Renal cortical epithelial cell (primary cell): ENCODE measurements at regions not wholly inside any gene's neighbourhood (a gene's known extent, or its start where the extent isn't known, plus 50 kb on each side); places are given as distances from the start of the nearest gene placed in this dataset.
A peak's percentile ranks its signal among the peaks of the same experiment; 100 is the strongest.

ENCODE experiments used
- DNase-seq: peaks from one replicate; pipeline ENCODE4 v3.0.0-alpha.2; 2011; ENCODE audit warnings: low read depth

DNA sequence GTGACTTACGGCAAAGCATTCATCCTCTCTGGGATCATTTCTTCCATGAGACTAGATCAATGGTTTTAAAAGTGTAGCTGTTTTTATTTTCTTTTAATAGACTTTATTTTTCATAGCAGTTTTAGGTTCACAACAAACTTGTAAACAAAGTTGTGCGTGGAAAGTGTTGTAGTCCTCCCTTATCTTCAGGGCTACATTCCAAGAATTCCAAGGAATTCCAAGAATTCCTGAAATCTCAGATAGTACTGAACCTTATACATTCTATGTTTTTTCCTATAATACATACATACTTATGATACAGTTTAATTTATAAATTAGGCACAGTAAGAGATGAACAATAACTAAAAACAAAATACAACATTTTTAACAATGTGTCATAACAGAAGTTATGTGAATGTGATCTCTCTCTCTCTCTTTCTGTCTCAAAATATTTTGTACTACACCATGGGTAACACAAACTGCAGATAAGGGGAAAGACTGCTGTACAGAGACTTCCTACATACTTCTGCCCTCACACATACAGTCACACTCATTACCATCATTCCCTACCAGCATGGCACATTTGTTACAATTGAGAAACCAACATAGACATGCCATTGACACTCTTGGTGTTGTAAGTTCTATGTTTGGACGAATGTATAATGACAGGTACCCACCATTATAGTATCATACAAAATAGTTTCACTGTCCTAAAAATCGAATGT, 1933.2 kb upstream of the WWC1 start:
- no peak for DNase-seq

DNA sequence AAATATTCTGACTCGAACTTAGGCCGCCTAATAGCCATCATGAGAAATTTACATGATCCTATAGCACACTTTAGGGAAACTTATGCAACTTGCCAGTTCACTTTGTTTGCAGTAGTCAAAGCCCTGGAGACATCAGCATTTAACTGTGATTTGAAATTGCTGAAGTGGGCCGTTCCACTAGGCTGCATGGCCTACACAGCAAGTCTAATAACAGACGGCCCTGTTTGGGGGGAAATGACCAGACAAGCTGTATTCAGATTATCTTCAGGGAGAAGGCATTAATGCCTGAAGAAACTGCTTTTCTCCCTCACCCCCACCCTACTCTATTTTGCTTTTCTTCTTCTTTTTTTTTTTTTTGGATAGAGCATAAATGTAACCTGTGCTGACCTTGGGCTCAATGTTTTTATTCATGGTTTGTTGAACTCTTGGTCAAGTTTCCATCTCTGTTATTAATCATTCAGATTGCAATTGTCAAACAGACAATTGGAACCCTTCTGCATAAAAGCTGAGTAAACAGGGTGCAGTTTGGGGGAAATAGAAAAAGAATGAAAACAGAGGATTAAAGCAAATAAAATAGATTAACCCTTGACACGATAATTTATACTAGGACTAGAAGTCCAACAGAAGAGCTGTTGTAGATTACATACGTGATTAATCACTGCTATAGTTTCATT, 1928.2 kb upstream of the WWC1 start:
- no peak for DNase-seq

DNA sequence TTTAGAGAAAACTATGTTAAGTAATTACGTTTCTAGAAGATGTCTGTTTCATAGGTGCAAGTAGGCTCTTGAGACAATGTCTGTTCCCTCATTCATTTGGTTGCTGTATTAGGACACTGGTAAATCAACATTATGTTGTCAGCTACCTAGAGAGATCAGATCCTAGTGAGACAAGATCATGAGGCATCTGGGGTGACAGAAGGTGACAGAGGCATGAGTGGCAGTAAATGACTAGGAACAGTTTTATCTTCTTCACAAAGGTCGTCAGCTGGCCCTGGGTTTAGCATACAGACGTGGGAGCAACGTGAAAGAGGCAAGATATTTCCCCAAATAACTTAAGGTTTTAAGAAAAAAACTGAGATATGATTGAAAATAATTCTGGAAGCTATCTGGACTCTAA, 1926.3 kb upstream of the WWC1 start:
- no peak for DNase-seq

DNA sequence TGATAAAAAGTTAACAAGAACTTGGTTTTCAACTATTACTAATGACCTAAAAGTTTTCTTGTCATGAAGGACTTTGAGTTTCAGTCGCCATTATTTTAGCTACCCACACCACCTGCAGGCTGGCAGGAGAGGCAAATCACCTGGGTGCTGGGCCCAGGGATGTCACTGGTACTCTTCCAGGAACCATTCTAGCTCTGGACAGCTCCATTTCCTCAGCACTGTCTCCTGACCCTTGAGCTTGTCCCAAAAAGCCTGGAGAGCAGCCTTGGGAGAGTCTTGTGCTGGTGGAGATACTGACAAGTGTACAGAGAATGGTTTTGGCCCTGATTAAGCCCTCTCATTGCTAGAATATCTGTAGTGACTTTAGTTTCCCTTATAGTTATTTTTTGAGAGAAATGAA, 1924.1 kb upstream of the WWC1 start:
- DNase-seq, result no peak

DNA sequence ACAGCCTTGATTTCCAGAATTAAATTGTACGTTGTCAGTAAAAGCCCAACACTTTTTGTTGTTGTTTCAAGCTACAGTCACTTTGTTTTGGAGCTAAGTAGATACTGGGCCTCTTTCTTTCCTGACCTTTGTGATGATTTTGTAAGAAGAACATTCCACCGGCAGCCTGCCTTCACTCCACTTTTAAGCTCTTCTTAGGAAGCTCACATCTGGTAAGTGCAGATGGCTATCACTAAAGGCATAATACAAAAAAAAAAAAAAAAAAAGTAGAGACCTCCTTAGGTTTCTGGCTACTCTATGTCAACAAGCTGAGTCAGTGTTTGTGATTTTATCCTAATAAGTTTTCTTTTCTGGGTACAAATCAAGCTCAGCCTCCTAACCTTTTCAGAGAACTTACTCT, 1922.1 kb upstream of the WWC1 start:
- DNase-seq, result no peak

DNA sequence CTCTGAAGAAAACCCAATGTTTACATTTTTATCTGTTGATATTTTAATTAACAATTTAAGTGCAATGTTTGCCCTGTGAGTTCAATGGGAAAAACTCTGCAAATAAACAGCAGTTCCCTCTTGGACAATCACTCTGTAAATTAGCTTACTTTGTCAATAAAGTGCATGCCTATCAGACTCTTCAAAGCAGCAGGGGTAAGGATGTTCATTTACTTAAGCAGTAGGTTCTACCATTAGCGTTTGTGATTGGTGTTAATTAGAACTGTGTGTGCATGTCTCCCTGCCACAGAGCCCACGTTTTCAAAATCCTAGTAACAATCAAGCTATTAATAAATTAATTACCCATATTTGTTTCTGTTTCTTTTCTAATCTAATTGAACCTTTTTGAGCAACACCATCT, 1921.6 kb upstream of the WWC1 start:
- DNase-seq, result no peak

DNA sequence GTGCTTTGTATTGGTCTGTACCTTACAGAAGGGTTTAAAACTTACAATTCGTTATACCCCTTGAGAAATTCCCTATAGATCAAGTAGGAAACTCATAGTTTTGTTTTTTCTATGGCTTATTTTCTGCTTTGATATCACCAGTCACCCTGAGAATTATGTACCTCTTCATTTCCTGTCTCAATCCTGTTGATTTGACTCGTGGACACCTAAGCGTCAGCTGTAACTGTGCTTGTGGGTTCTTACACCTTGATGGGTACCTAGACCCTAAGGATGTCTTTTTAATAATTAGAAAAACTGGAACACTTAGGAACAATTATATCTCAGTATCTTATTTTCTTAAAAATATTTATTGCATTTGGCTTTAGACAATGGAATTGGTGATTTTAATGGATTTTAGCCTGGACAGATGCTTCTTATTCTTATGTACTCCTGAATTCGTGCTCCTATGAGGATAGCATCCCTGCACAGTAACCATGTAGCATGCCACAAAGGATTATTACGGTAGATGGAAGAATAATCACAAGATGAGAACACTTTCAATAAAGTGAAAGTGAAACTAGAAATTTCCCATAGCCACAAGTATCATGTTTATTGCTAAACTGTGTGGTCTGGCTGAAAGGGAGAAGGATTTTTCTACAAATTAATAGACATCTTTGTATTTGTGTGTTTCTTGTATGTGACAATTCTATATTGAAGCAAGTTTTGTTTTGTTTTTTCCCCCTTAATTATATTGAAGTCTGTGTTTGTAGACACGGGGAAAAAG, 1920.3 kb upstream of the WWC1 start:
- peak; percentile 3 for DNase-seq

DNA sequence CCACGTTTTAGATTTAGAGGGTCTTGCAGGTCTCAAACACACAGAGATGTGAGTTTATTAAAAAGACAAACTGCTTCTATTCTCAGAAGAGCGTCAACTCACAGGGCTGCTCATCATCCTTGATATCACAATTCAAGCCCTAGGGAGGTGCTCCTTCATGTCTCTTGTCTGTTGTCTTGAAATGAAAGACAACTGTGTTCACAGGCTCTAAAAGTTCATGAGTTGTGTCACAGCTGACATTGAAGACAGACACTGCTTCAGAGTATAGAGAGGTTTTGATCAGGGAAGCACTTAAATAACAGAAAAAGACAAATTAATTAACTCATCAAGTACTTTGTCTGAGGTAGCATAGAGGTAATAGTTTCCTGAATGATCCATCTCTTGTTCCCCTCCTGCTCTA, 1917.6 kb upstream of the WWC1 start:
- DNase-seq, result no peak

DNA sequence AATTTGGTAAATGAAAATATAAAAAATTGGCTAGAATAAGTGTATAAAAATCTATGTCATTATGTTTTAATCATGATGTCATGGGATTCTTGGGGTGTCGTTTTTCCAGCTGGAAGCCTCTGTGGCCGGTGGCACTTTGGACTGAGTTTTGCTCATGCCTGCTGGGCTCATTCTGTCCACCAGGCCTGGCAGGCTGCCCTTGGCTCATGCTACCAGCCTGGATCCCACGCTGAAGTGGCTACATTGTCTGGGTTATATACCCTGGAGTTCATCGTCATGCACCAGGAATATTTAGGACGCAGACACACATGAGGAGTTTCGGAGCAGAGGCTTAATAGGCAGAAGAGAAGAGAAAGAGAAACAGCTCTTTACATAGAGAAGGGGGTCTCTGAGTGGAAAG, 1913.7 kb upstream of the WWC1 start:
- DNase-seq, result no peak

DNA sequence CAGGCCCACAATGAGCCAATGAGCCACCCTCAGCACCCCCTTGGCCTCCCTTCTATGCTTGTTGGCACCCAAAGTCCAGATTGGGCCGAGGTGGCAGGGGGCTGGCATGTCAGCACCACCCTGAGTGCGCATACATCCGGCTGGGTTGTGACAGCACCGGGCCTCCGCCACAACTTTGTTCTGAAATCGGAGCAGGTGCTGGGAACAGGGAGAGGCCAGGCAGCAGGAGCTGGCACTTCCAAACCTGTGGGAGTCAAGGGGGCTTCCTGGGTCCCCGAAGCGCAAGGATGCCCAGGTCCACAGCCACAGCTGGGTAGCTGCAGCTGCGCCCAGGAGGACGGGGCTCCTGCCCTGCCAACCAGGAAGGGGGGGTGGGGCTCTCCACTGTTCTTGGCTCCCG, 1911.9 kb upstream of the WWC1 start:
- DNase-seq, result no peak

DNA sequence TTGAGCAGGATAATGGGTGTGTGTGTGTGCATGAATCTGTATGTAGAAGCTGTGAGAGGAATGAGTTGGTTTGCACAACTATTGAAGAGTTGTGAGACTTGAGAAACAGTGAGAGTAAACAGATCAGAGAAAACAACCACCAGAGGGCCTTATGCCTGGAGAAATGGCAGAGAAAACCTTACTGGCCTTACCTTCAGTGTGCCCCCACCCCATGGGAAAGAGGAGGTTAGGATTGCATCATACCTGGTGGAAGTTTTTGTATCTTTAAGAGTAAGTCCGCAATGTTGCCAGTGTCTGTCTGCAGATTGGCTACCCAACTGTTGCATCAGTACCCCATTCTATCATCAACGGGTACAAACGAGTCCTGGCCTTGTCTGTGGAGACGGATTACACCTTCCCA, 1909.4 kb upstream of the WWC1 start:
- no peak for DNase-seq

DNA sequence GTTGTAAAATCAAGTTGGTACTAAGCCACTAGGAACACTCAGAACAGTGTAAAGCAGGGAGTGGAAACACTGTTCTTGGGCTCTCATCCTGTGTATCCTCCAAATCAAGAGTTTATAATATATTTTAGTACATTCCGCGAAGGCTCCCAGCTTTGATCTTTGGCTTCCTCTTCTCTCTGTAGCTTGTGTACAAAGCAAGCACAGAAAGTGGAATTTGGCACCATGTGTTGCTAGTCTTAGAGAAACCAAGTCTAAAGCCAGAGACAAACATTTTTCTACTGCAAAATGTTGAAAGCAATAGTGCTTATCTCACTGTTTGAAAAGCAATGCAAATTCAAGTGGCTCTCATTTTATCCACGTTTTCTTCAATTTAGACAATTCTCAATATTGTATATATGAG, 1893.3 kb upstream of the WWC1 start:
- DNase-seq, result no peak

DNA sequence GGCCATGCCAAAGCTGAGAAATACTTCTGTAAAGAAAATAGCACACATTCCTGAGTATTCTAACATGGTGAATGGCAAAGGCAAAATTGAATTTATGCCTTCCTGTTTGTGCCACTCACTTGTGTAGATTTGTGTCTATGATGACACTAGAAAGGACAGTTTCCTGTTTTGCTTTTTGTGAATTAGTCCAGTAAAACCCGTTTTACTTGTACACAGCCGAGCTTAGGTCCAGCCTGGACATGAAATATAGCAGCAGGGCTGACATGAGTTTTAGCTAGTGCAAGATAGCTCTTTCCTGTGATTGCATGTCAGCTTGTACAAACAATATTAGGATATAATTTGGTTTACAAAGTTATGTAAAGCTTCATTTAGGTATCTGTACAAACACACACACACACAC, 1891.7 kb upstream of the WWC1 start:
- no peak for DNase-seq

DNA sequence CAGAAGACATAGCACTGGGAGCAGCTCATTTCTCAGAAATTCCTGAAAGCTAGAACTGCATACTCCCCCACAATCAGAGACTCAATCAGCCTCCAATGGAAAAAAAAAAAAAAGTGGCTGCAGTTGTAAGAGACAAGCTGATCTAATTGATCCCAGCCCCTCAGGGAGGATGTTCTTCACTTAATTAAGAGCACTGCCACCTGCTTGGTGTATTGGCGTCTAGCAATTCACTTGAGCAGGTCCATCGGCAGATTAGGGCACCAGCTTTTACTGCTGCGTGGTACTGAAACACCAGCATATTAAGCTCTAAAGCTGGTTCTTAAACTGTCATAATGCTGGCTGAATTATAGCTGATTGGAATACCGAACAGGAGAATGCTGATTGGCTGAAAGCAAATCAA, 1890.1 kb upstream of the WWC1 start:
- DNase-seq, result no peak

DNA sequence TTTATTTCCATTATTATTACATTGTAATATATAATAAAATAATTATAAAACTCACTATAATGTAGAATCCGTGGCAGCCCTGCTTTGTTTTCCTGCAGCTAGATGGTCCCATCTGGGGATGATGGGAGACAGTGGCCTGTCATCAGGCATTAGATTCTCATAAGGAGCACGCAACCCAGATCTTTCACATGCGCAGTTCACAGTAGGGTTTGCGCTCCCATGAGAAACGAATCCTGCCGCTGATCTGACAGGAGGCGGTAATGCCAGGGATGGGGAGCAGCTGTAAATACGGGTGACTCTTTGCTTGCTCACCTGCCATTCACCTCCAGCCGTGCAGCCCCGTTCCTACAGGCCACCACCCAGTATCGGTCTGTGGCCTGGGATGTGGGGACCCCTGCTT, 1879.3 kb upstream of the WWC1 start:
- no peak for DNase-seq

DNA sequence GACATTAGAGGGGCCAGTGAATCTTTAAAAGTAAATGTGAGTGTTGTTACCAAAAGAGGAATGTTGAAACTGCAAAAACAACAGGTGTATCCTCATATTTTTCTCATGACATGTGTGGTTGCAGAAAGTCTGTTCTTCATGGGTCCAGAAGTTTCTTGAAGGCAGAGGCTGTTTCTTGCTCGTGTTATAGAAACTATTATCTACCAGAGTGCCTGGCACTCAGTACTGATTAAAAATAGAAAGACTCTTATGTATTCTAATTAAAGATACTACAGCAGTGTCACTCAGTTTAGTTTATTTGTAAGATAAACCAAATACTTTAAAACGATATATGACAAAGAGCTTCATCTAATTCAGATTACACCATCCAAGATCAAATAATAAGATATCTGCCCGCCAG, 1864.2 kb upstream of the WWC1 start:
- DNase-seq, result no peak

DNA sequence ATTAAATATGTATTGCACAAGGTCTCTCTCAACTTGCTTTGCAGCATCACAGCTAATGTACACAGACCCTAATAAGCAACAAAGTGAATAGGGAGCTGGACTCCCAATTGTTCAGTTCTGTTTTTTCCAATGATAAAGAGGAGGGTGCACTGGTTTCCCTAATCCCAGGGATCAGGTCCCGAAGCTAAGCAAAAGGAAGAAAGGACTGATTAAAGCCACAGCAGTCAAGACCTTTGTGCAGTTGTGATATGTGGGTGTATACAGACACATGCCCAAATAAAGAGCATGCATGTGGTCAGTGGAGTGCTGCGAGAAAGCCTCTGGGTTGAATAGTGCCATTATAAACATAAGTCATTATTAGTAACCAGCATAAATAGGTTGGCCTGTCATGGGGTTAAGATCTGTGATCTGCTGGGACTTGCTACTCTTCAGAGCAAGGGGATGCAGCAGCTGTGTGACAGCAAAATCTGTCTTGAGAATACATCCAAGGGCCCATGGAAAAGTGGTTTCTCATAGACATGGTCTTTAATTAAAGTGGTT, 1863.1 kb upstream of the WWC1 start:
- DNase-seq, result no peak

DNA sequence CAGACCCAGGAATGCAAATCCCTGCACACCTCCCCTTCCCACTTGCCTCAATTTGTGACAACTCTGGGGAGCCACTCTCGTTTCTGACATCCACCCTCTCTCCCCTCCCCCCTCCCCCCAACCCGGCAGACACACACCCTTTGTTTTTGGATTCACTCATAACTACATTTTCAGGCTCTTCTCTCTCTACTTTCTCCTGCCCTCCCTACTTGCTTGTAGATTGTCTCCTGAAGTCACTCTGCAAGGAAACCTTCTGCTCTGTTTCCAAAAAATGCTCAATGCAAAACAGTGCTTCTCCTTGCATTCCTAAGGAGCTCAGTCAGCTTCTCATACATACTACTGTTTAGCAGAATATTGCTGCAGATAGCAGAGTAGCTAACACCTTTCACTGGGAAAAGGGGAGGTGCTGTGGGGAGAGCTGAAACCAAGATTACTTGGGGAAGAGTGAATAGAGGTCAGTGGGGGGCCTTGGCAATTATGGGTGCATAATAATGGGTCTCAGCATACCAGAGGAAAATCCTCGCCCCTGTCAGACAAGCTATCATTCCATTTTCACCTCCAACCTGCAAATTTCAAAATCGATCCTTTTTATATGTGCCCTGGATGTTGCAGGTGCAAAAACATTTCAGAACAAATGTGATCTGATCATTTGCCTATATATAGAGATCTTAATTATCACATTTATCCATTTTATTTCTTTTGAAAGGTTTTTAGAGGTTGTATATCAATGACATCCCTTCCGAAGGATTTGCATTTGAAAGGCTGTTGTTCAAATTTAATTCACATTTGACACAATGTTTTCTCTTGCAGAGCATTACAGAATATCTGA, 1860.7 kb upstream of the WWC1 start:
- no peak for DNase-seq

DNA sequence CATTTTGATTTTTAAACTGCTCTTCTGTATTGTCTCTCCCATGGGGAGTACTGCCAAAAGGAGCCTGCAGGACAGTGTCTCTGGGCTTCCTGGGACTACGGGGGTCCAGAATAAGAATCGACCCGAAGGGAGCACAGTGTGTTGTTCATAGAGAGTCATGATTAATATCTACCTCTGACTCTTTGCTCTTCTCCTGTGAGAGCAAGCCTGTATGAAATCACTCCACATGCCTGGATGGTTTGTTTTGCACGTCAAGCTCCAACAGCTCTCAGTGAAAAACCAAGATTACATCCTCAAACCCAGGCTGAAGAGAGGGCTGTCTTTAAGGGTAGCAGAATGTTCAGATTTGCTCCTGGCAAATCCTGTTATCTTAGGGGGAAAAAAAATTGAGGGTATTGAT, 1860.0 kb upstream of the WWC1 start:
- no peak for DNase-seq

DNA sequence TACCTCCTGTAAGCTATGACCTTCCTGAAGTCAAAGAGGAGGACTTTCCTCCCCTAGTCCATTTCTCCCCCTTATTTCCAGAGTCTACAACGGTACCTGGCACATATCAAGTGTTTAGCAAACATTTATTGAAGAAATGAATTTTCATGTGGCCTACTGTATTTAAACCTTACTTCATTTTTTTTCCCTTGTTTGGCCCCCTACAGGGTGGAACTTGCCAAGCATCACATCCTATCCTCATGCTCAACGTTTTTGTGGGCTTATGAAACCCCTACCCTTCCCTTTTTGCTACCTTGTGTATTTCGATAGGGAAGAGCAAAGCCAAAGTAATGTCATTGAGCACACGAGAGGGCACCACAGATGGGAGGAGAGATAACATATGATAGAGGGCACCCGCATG, 1857.8 kb upstream of the WWC1 start:
- DNase-seq, result no peak

DNA sequence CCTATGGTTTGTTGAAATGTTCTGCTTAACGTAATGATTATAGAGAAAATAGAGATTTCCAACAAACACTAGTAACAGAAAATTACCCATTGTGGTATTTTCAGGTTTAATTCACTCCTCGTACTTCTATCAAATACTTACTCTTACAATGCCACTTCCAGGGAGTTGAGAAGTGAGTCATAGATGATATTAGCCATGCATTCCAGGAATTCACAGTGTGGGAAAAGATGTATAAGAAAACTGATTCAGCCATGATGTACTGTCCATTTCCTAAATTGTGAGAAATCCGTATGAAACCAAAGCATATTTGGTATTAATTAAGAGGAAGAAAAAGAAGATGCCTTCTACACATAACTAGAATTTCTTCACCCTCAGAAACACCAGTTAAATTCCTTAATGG, 1854.6 kb upstream of the WWC1 start:
- DNase-seq, result peak; percentile 63

DNA sequence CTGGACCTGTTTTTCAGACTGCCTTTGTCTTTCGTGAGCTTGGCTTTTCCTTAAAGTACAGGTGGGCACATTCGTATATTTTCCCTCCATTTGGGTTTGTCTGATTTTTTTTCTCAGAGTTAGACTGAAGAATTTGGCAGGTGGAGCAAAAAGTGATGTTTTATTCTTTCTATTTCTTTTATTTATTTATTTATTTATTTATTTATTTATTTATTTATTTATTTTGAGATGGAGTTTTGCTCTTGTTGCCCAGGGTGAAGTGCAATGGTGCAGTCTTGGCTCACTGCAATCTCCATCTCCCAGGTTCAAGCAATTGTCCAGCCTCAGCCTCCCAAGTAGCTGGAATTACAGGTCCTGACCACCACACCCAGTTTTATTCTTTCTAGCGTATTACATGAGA, 1805.1 kb upstream of the WWC1 start:
- no peak for DNase-seq
